ENCODE measurements at regions not wholly inside any gene's neighbourhood (a gene's known extent, or its start where the extent isn't known, plus 50 kb on each side); places are given as distances from the start of the nearest gene placed in this dataset.

GRCh38 chr11:92702805-92703448 lies 266.5 kb upstream of the MTNR1B start:
- intact Hi-C loops (cut with micrococcal nuclease; ENCODE audit: unreplicated experiment) = no loop called here
- ChIA-PET CTCF (no interaction called here), POLR2A (no interaction called here)
- Histone ChIP-seq H3K27ac (ENCODE audit: low read length) (no peak overlapping the region), H3K4me3 (ENCODE audit: low read depth in 2 of 2, low read length in 2 of 2) (no peak overlapping the region), H3K4me1 (ENCODE audit: control insufficient read depth, insufficient read depth, low read length) (no peaks in the 10 kb centered on the region), H3K27me3 (ENCODE audit: control insufficient read depth, insufficient read depth, low read length) (no peaks in the 10 kb centered on the region), H3K36me3 (ENCODE audit: control insufficient read depth, insufficient read depth, low read length) (no peaks in the 10 kb centered on the region), H3K9me3 (ENCODE audit: control insufficient read depth, insufficient read depth, low read depth, low read length) (no peaks in the 10 kb centered on the region)
- no peak for TF ChIP-seq TCF7L2 (IDR thresholded peaks at IDR 0.05; ENCODE audit: low read depth, low read length)
- TF ChIP-seq POLR2AphosphoS5 (IDR thresholded peaks at IDR 0.05; ENCODE audit: low read depth, low read length) = no peak
- TF ChIP-seq SIN3A (IDR thresholded peaks at IDR 0.05; ENCODE audit: borderline replicate concordance, insufficient read depth, low read depth, low read length) = no peak
- no peak for TF ChIP-seq CTCF (IDR thresholded peaks at IDR 0.05)
- no peak for TF ChIP-seq REST (IDR thresholded peaks at IDR 0.05; ENCODE audit: insufficient read depth in 1 of 2, low read depth in 2 of 2, low read length in 1 of 2)
- no peak for DNase-seq (ENCODE audit: low read depth, low spot score)
- BruUV-seq (replicated peaks) = no TSS peak
- in situ Hi-C loops (cut with HindIII; ENCODE audit: low pct_unique_long_range_greater_than_20kb, low sequenced_read_pairs) = no loop called here
- ATAC-seq = no peak

- Histone ChIP-seq H3K36me3 (ENCODE audit: control insufficient read depth, insufficient read depth, low read length) (no peaks in the 10 kb centered on the region), H3K4me1 (ENCODE audit: control insufficient read depth, insufficient read depth, low read length) (no peaks in the 10 kb centered on the region), H3K27ac (ENCODE audit: low read length) (no peak overlapping the region), H3K9me3 (ENCODE audit: control insufficient read depth, insufficient read depth, low read depth, low read length) (no peaks in the 10 kb centered on the region), H3K4me3 (ENCODE audit: low read depth in 2 of 2, low read length in 2 of 2) (no peak overlapping the region), H3K27me3 (ENCODE audit: control insufficient read depth, insufficient read depth, low read length) (no peaks in the 10 kb centered on the region)
- TF ChIP-seq POLR2AphosphoS5 (IDR thresholded peaks at IDR 0.05; ENCODE audit: low read depth, low read length) = no peak
- no peak for TF ChIP-seq SIN3A (IDR thresholded peaks at IDR 0.05; ENCODE audit: borderline replicate concordance, insufficient read depth, low read depth, low read length)
- no peak for TF ChIP-seq TCF7L2 (IDR thresholded peaks at IDR 0.05; ENCODE audit: low read depth, low read length)
- no peak for TF ChIP-seq CTCF (IDR thresholded peaks at IDR 0.05)
- ChIA-PET CTCF (no interaction called here), POLR2A (no interaction called here)
- no TSS peak for BruUV-seq (replicated peaks)
- intact Hi-C loops (cut with micrococcal nuclease; ENCODE audit: unreplicated experiment) = no loop called here
- ATAC-seq (no peak), DNase-seq (ENCODE audit: low read depth, low spot score) (no peak)
- in situ Hi-C loops (cut with HindIII; ENCODE audit: low pct_unique_long_range_greater_than_20kb, low sequenced_read_pairs) = no loop called here
These were observed 266.0 kb upstream of the MTNR1B start for GRCh38 chr11:92703449-92703830.

All from Panc1 (cell line).